DOHH2 (cell line): ENCODE measurements at regions not wholly inside any gene's neighbourhood (a gene's known extent, or its start where the extent isn't known, plus 50 kb on each side); places are given as distances from the start of the nearest gene placed in this dataset.

Source experiments
- H3F3A ChIP-seq: fragments of 200-600 bp; sonication (generic), shearing (Covaris generic); 2 replicates; pipeline ENCODE4 v1.6.0; 2016; ENCODE audit warnings: antibody characterized with exemption, mild to moderate bottlenecking; ENCODE audit not compliant: control insufficient read depth, insufficient read depth
- H3K27ac ChIP-seq: fragments of 200-600 bp; sonication (generic); 2 replicates; pipeline ENCODE4 v1.5.1; 2014; ENCODE audit warnings: low read depth, mild to moderate bottlenecking, low read length, moderate library complexity
- H3K27me3 ChIP-seq: fragments of 200-600 bp; sonication (generic); 2 replicates; pipeline ENCODE4 v1.6.1; 2014; ENCODE audit warnings: mild to moderate bottlenecking, low read length, mixed read lengths; ENCODE audit not compliant: control insufficient read depth
- H3K36me3 ChIP-seq: fragments of 200-600 bp; sonication (generic); 2 replicates; pipeline ENCODE4 v1.6.1; 2014; ENCODE audit warnings: mild to moderate bottlenecking, low read length, moderate library complexity, mixed read lengths; ENCODE audit not compliant: control insufficient read depth
- H3K4me1 ChIP-seq: fragments of 200-600 bp; sonication (generic); 2 replicates; pipeline ENCODE4 v1.6.1; 2014; ENCODE audit warnings: mild to moderate bottlenecking, low read length, mixed read lengths; ENCODE audit not compliant: control insufficient read depth
- H3K4me2 ChIP-seq: fragments of 200-600 bp; sonication (generic); 2 replicates; pipeline ENCODE4 v1.6.0; 2014; ENCODE audit warnings: mild to moderate bottlenecking, low read length, moderate library complexity
- H3K4me3 ChIP-seq: fragments of 200-600 bp; sonication (generic); 2 replicates; pipeline ENCODE4 v1.5.1; 2014; ENCODE audit warnings: mild to moderate bottlenecking, low read length, mixed read lengths
- H3K79me2 ChIP-seq: fragments of 200-600 bp; sonication (generic); 2 replicates; pipeline ENCODE4 v1.6.1; 2014; ENCODE audit warnings: mild to moderate bottlenecking, low read length, mixed read lengths; ENCODE audit not compliant: control insufficient read depth
- H3K9me2 ChIP-seq: fragments of 200-600 bp; sonication (generic); replicated peaks from 2 replicates; pipeline ENCODE4 v1.6.1; 2014; ENCODE audit warnings: mild to moderate bottlenecking, low read length, mixed read lengths; ENCODE audit not compliant: control insufficient read depth
- H3K9me3 ChIP-seq: fragments of 200-600 bp; sonication (generic); 2 replicates; pipeline ENCODE4 v1.6.1; 2014; ENCODE audit warnings: antibody characterized with exemption, low read length, mixed read lengths; ENCODE audit not compliant: control insufficient read depth, insufficient read depth
- H4K20me1 ChIP-seq: fragments of 200-600 bp; sonication (generic); 2 replicates; pipeline ENCODE4 v1.6.0; 2014; ENCODE audit warnings: low read depth, mild to moderate bottlenecking, antibody characterized with exemption, low read length, moderate library complexity; ENCODE audit not compliant: control insufficient read depth, insufficient read depth
- EZH2phosphoT487 ChIP-seq: fragments of 200-600 bp; sonication (generic); IDR thresholded peaks from 2 replicates; pipeline ENCODE4 v1.6.1; 2017; ENCODE audit warnings: borderline replicate concordance, mild to moderate bottlenecking, antibody characterized with exemption, low read length, moderate library complexity, mixed read lengths
- TF ChIP-seq, protein P1 (sequence below): fragments of 200-600 bp; sonication (generic); IDR thresholded peaks from one replicate; pipeline ENCODE4 v1.5.1; 2014; ENCODE audit warnings: antibody characterized with exemption, mild to moderate bottlenecking, low read depth, low read length; ENCODE audit not compliant: poor library complexity, severe bottlenecking

DNA sequence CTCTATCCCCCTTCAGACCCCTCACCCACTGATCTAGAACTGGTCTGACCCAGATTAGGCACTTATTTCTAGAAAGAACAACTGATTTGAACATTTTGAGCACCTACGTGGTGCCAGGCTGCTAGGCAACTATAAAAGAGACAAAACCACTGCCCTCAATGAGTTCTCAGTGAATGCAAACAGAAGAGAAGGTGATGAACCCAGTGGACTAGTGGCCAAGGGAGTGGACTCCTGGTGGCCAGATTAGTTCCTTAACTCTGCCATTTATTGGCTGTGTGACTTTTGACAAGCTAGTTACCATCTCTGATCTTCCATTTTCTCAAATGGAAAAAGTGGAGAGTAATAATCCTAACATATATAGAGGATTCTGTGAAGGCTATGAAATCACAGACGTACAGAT, 259.1 kb upstream of the SALL1 start:
- no peaks in the 10 kb centered on the region for H3K27me3 ChIP-seq
- no peaks in the 10 kb centered on the region for H3K4me1 ChIP-seq
- H3K9me3 ChIP-seq: no peaks in the 10 kb centered on the region
- TF ChIP-seq, protein P1, sequence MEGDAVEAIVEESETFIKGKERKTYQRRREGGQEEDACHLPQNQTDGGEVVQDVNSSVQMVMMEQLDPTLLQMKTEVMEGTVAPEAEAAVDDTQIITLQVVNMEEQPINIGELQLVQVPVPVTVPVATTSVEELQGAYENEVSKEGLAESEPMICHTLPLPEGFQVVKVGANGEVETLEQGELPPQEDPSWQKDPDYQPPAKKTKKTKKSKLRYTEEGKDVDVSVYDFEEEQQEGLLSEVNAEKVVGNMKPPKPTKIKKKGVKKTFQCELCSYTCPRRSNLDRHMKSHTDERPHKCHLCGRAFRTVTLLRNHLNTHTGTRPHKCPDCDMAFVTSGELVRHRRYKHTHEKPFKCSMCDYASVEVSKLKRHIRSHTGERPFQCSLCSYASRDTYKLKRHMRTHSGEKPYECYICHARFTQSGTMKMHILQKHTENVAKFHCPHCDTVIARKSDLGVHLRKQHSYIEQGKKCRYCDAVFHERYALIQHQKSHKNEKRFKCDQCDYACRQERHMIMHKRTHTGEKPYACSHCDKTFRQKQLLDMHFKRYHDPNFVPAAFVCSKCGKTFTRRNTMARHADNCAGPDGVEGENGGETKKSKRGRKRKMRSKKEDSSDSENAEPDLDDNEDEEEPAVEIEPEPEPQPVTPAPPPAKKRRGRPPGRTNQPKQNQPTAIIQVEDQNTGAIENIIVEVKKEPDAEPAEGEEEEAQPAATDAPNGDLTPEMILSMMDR: no peak
- TF ChIP-seq EZH2phosphoT487: no peak
- no peaks in the 10 kb centered on the region for H3F3A ChIP-seq
- no peak overlapping the region for H3K27ac ChIP-seq
- no peaks in the 10 kb centered on the region for H4K20me1 ChIP-seq
- no peaks in the 10 kb centered on the region for H3K79me2 ChIP-seq
- H3K4me3 ChIP-seq: no peak overlapping the region
- no peak overlapping the region for H3K4me2 ChIP-seq
- H3K9me2 ChIP-seq: no peaks in the 10 kb centered on the region
- no peaks in the 10 kb centered on the region for H3K36me3 ChIP-seq

DNA sequence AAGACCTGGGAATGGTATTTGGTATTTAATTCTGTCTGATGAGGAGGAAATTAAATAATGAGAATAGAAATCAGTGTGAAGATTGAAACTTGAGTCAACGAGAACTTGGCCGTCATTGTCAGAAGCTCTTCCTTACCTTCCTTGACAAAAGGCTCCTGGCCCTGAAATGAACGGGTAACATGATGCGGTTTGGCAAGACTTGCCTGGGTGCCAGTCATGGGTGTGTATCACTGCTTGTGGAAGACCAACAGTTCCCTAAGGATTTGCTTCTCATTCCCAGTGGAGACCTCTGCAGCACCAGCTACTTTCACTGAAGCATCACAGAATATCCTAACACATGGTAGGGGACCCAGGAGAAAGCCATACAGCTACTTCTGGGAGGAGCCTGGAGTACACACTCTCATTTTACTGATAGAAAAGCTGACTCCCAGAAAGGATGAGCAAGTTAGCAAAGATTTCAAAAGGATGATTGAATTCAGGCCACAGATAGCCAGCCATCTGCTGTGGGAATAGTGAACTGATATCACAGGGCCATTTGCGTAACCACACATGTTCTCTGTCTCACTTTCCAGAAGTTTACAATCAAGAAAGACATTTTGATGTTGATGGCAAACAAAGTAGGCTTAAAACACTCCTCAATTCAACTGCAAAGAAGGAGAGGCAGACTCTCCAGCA, 258.1 kb upstream of the SALL1 start:
- no peaks in the 10 kb centered on the region for H3K9me3 ChIP-seq
- no peaks in the 10 kb centered on the region for H4K20me1 ChIP-seq
- H3F3A ChIP-seq: no peaks in the 10 kb centered on the region
- no peak overlapping the region for H3K27ac ChIP-seq
- no peak overlapping the region for H3K4me3 ChIP-seq
- no peaks in the 10 kb centered on the region for H3K79me2 ChIP-seq
- no peaks in the 10 kb centered on the region for H3K9me2 ChIP-seq
- TF ChIP-seq, protein P1: no peak
- no peak for TF ChIP-seq EZH2phosphoT487
- no peak overlapping the region for H3K4me2 ChIP-seq
- no peaks in the 10 kb centered on the region for H3K4me1 ChIP-seq
- no peaks in the 10 kb centered on the region for H3K27me3 ChIP-seq
- no peaks in the 10 kb centered on the region for H3K36me3 ChIP-seq

DNA sequence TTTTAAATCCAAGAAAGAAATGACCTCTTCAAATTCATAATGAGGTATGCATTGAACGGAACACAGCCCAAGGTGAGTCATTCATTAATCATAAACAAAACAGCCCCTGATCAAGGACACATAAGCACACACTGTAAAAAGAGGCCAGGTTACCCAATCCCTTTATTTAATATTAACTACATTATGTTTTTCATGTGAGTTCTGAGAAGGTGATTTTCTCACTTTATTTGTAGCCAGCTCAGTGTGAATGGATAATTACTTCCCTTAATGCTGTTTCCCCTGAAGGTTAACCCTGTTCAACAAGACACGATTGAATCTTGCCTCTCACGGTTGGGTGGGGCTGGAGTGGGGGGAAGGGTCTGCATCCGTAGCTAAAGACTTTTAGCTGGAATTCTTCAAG, 257.3 kb upstream of the SALL1 start:
- H3K9me3 ChIP-seq: no peaks in the 10 kb centered on the region
- H3K4me3 ChIP-seq: no peak overlapping the region
- no peaks in the 10 kb centered on the region for H3K4me1 ChIP-seq
- H3K27me3 ChIP-seq: no peaks in the 10 kb centered on the region
- H3K36me3 ChIP-seq: no peaks in the 10 kb centered on the region
- H3K4me2 ChIP-seq: no peak overlapping the region
- H3K9me2 ChIP-seq: no peaks in the 10 kb centered on the region
- no peaks in the 10 kb centered on the region for H3K79me2 ChIP-seq
- TF ChIP-seq, protein P1: no peak
- TF ChIP-seq EZH2phosphoT487: no peak
- no peaks in the 10 kb centered on the region for H4K20me1 ChIP-seq
- no peak overlapping the region for H3K27ac ChIP-seq
- H3F3A ChIP-seq: no peaks in the 10 kb centered on the region
